MM.1S (cell line): ENCODE measurements at regions not wholly inside any gene's neighbourhood (a gene's known extent, or its start where the extent isn't known, plus 50 kb on each side); places are given as distances from the start of the nearest gene placed in this dataset.

Experiments used
- DNase-seq: peaks from one replicate; pipeline ENCODE4 v3.0.0-alpha.2; 2015
- H2AFZ ChIP-seq: fragments of 300-600 bp; sonication (generic); 2 replicates; pipeline ENCODE4 v1.6.0; 2016; ENCODE audit warnings: antibody characterized with exemption, low read length
- H3F3A ChIP-seq: fragments of 300-600 bp; sonication (generic); 2 replicates; pipeline ENCODE4 v1.6.1; 2016; ENCODE audit warnings: mild to moderate bottlenecking, antibody characterized with exemption, low read length, moderate library complexity, mixed read lengths; ENCODE audit not compliant: insufficient read depth
- H3K27ac ChIP-seq: fragments of 300-600 bp; sonication (generic); 2 replicates; pipeline ENCODE4 v1.5.1; 2016; ENCODE audit warnings: mild to moderate bottlenecking, low read length
- H3K27me3 ChIP-seq: fragments of 300-600 bp; sonication (generic); replicated peaks from 2 replicates; pipeline ENCODE4 v1.6.0; 2016; ENCODE audit warnings: low read length; ENCODE audit not compliant: insufficient read depth
- H3K36me3 ChIP-seq: fragments of 300-600 bp; sonication (generic); replicated peaks from 2 replicates; pipeline ENCODE4 v1.6.1; 2016; ENCODE audit warnings: mild to moderate bottlenecking, low read length, mixed read lengths; ENCODE audit not compliant: insufficient read depth
- H3K4me1 ChIP-seq: fragments of 300-600 bp; sonication (generic); 2 replicates; pipeline ENCODE4 v1.6.1; 2016; ENCODE audit warnings: low read length, mixed read lengths
- H3K4me2 ChIP-seq: fragments of 300-600 bp; sonication (generic); 2 replicates; pipeline ENCODE4 v1.6.0; 2016; ENCODE audit warnings: low read depth, low read length
- H3K4me3 ChIP-seq: fragments of 300-600 bp; sonication (generic); 2 replicates; pipeline ENCODE4 v1.5.1; 2016; ENCODE audit warnings: low read length, mixed read lengths
- H3K79me2 ChIP-seq: fragments of 300-600 bp; sonication (generic); 2 replicates; pipeline ENCODE4 v1.6.1; 2016; ENCODE audit warnings: mixed run types, low read length, mixed read lengths
- H3K9ac ChIP-seq: fragments of 300-600 bp; sonication (generic); 2 replicates; pipeline ENCODE4 v1.6.1; 2016; ENCODE audit warnings: low read length, mixed read lengths
- H3K9me2 ChIP-seq: fragments of 300-600 bp; sonication (generic); replicated peaks from 2 replicates; pipeline ENCODE4 v1.6.1; 2016; ENCODE audit warnings: mild to moderate bottlenecking, low read length, mixed read lengths; ENCODE audit not compliant: insufficient read depth
- H3K9me3 ChIP-seq: fragments of 300-600 bp; sonication (generic); replicated peaks from 2 replicates; pipeline ENCODE4 v1.6.1; 2016; ENCODE audit warnings: mild to moderate bottlenecking, low read length, mixed read lengths; ENCODE audit not compliant: insufficient read depth
- H4K20me1 ChIP-seq: fragments of 300-600 bp; sonication (generic); 2 replicates; pipeline ENCODE4 v1.6.1; 2016; ENCODE audit warnings: mild to moderate bottlenecking, low read length, moderate library complexity, mixed read lengths; ENCODE audit not compliant: insufficient read depth
- CTCF ChIP-seq: fragments of 300-600 bp; sonication (generic); IDR thresholded peaks from 2 replicates; pipeline ENCODE4 v1.5.1; 2016; ENCODE audit warnings: antibody characterized with exemption, low read length, mixed read lengths
- EZH2 ChIP-seq: fragments of 300-600 bp; sonication (generic); optimal IDR thresholded peaks from 2 replicates; pipeline ENCODE3; 2017; ENCODE audit warnings: low read depth, mild to moderate bottlenecking, antibody characterized with exemption, low read length, mixed read lengths
- EZH2phosphoT487 ChIP-seq: fragments of 300-600 bp; sonication (generic); IDR thresholded peaks from 2 replicates; pipeline ENCODE4 v1.6.1; 2018; ENCODE audit warnings: antibody characterized with exemption, low read length

DNA sequence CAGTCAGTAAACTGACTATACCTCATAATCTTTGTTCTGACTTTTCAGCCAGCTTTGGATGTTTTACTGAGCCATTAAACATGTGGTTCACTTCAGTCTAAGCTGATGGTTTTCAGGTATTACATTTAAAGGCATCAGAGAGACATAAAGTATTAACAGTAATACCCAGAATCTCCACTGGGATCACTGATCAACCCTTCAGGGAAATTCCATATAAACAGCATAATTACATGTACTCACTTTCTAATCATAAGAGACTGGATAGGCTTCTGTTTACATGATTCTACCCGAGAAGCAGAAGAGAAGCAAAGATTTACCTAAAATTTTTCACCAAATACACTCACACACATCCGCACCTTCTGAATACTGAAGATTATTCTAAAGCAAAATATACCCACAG, 186.7 kb upstream of the FREM1 start:
- Histone ChIP-seq H3K4me1 (no peaks in the 10 kb centered on the region), H3K27ac (no peak overlapping the region), H3K36me3 (no peaks in the 10 kb centered on the region), H3K9me2 (no peaks in the 10 kb centered on the region), H3K4me3 (no peak overlapping the region), H3F3A (no peaks in the 10 kb centered on the region), H3K27me3 (no peaks in the 10 kb centered on the region), H4K20me1 (no peaks in the 10 kb centered on the region), H3K79me2 (no peaks in the 10 kb centered on the region), H3K4me2 (no peak overlapping the region), H3K9ac (no peak overlapping the region), H2AFZ (no peak overlapping the region), H3K9me3 (no peaks in the 10 kb centered on the region)
- TF ChIP-seq CTCF, result no peak
- TF ChIP-seq EZH2, result no peak
- no peak for TF ChIP-seq EZH2phosphoT487
- no peak for DNase-seq

DNA sequence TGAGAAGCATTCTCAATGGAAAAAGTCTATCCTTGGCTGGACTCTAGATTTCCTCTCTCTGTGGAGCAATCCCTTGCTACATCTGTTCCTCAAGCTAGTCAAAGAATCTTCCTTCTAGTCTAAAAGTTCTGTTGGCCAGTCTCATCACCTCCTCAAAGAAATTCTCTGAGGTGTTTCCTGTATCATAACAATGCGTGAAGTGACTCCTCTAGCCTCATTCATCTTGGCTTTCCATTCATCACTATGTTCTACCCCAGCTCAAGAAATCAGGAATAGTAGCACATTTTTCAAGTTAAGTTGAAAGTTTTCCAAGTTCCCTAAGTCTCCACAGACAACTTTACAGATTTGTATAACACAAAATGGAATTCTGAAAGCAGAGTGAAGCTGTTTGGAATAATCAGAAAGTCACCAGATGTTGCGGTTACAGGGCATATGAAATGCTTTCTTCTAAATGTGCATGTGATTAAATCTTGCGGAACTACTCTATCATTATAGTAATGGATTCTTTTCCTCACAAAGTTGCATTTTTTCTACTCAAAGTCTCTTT, 176.6 kb upstream of the FREM1 start:
- no peaks in the 10 kb centered on the region for H3K36me3 ChIP-seq
- H3K79me2 ChIP-seq, result no peaks in the 10 kb centered on the region
- no peaks in the 10 kb centered on the region for H3F3A ChIP-seq
- no peak overlapping the region for H2AFZ ChIP-seq
- DNase-seq, result no peak
- H3K9ac ChIP-seq, result no peak overlapping the region
- H3K9me2 ChIP-seq, result no peaks in the 10 kb centered on the region
- no peak for TF ChIP-seq EZH2phosphoT487
- TF ChIP-seq EZH2, result no peak
- TF ChIP-seq CTCF, result no peak
- H4K20me1 ChIP-seq, result no peaks in the 10 kb centered on the region
- H3K4me1 ChIP-seq, result no peaks in the 10 kb centered on the region
- no peak overlapping the region for H3K27ac ChIP-seq
- no peaks in the 10 kb centered on the region for H3K9me3 ChIP-seq
- H3K4me2 ChIP-seq, result no peak overlapping the region
- no peaks in the 10 kb centered on the region for H3K27me3 ChIP-seq
- no peak overlapping the region for H3K4me3 ChIP-seq

DNA sequence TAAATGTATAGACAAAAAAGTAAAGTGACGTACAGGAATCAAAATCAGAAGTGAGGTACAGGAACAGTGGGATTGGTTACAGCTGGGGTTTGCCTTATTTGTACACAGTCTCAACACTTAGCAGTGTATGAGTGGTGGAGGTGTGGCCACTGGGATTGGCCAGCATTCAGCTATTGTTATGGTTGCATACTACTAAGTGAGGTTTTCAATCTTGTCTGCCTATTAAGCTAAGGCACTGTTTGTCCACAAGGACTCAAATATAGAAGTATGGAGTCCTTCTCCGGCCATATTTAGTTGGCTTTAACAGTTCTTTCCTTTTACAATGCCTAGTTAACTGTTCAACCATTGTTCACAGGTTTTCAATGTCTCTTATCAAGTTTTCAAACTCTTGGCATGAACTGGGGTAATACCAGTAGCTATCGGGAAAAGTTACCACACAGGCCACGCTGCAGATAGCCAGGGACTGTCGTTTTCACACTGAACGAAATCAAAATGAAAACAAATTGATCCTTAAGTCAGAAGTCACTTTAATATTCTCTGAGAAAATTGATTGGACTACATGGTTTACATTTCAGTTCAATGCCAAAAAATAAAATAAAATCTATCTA, 176.0 kb upstream of the FREM1 start:
- Histone ChIP-seq H3K36me3 (no peaks in the 10 kb centered on the region), H4K20me1 (no peaks in the 10 kb centered on the region), H3K79me2 (no peaks in the 10 kb centered on the region), H3K4me1 (no peaks in the 10 kb centered on the region), H3K27ac (no peak overlapping the region), H3K9ac (no peak overlapping the region), H3K27me3 (no peaks in the 10 kb centered on the region), H2AFZ (no peak overlapping the region), H3K4me3 (no peak overlapping the region), H3F3A (no peaks in the 10 kb centered on the region), H3K9me3 (no peaks in the 10 kb centered on the region), H3K4me2 (no peak overlapping the region), H3K9me2 (no peaks in the 10 kb centered on the region)
- TF ChIP-seq EZH2 (no peak), CTCF (no peak), EZH2phosphoT487 (no peak)
- DNase-seq, result no peak
